RWPE2 (cell line): ENCODE measurements at regions not wholly inside any gene's neighbourhood (a gene's known extent, or its start where the extent isn't known, plus 50 kb on each side); places are given as distances from the start of the nearest gene placed in this dataset.

Experiments used
- ATAC-seq: fragments of 200-7000 bp; cut with Tn5 transposase; 3 replicates; pipeline ENCODE4 v1.9.1; 2021; ENCODE audit warnings: low read depth
- DNase-seq: peaks from one replicate; pipeline ENCODE4 v3.0.0-alpha.2; 2020; ENCODE audit warnings: low spot score
- H3K27ac ChIP-seq: fragments of 450-650 bp; 2 replicates; pipeline ENCODE4 v1.5.1; 2017; ENCODE audit warnings: mild to moderate bottlenecking; ENCODE audit not compliant: poor library complexity, severe bottlenecking
- H3K27me3 ChIP-seq: fragments of 250-450 bp; sonication (Bioruptor Pico); 2 replicates; pipeline ENCODE4 v1.5.1; 2021; ENCODE audit warnings: mild to moderate bottlenecking, moderate library complexity; ENCODE audit not compliant: insufficient read depth, poor library complexity, severe bottlenecking
- H3K36me3 ChIP-seq: fragments of 250-450 bp; sonication (Bioruptor Pico); 2 replicates; pipeline ENCODE4 v1.5.1; 2020; ENCODE audit warnings: low read depth, mild to moderate bottlenecking, moderate library complexity
- H3K4me1 ChIP-seq: fragments of 250-450 bp; sonication (Bioruptor Pico); 2 replicates; pipeline ENCODE4 v1.5.1; 2021; ENCODE audit warnings: mild to moderate bottlenecking, moderate library complexity; ENCODE audit not compliant: insufficient read depth, poor library complexity, severe bottlenecking
- H3K4me3 ChIP-seq: fragments of 250-450 bp; sonication (Bioruptor Pico); 2 replicates; pipeline ENCODE4 v1.5.1; 2021; ENCODE audit warnings: mild to moderate bottlenecking, moderate library complexity; ENCODE audit not compliant: severe bottlenecking
- H3K9me3 ChIP-seq: fragments of 250-450 bp; sonication (Bioruptor Pico); 2 replicates; pipeline ENCODE4 v1.5.1; 2021; ENCODE audit warnings: mild to moderate bottlenecking, moderate library complexity; ENCODE audit not compliant: severe bottlenecking
- TF ChIP-seq, protein P1 (sequence below): fragments of 450-650 bp; IDR thresholded peaks from one replicate; pipeline ENCODE4 v1.5.1; 2017; ENCODE audit warnings: mild to moderate bottlenecking, moderate library complexity; ENCODE audit not compliant: poor library complexity, severe bottlenecking

DNA sequence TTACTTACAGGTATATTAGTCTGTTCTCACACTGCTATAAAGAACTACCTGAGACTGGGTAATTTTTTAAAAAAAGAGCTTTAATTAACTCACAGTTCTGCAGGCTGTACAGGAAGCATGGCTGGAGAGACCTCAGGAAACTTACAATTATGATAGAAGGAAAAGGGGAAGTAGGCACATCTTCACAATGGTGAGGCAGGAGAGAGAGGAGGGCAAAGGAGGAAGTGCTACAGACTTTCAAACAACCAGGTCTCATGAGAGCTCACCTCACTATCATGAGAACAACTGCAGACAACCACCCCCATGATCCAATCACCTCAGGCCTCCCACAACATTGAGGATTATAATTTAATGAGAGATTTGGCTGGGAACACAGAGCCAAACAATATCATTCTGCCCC, 511.7 kb downstream of the SLITRK6 start:
- Histone ChIP-seq H3K4me3 (no peak overlapping the region), H3K4me1 (no peaks in the 10 kb centered on the region), H3K9me3 (no peaks in the 10 kb centered on the region), H3K27ac (no peak overlapping the region), H3K27me3 (no peaks in the 10 kb centered on the region), H3K36me3 (no peaks in the 10 kb centered on the region)
- DNase-seq = no peak
- TF ChIP-seq, protein P1, sequence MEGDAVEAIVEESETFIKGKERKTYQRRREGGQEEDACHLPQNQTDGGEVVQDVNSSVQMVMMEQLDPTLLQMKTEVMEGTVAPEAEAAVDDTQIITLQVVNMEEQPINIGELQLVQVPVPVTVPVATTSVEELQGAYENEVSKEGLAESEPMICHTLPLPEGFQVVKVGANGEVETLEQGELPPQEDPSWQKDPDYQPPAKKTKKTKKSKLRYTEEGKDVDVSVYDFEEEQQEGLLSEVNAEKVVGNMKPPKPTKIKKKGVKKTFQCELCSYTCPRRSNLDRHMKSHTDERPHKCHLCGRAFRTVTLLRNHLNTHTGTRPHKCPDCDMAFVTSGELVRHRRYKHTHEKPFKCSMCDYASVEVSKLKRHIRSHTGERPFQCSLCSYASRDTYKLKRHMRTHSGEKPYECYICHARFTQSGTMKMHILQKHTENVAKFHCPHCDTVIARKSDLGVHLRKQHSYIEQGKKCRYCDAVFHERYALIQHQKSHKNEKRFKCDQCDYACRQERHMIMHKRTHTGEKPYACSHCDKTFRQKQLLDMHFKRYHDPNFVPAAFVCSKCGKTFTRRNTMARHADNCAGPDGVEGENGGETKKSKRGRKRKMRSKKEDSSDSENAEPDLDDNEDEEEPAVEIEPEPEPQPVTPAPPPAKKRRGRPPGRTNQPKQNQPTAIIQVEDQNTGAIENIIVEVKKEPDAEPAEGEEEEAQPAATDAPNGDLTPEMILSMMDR = no peak
- ATAC-seq = no peak

- H3K27ac ChIP-seq = no peak overlapping the region
- TF ChIP-seq, protein P1 = no peak
- no peaks in the 10 kb centered on the region for H3K4me1 ChIP-seq
- H3K9me3 ChIP-seq = no peaks in the 10 kb centered on the region
- no peak overlapping the region for H3K4me3 ChIP-seq
- DNase-seq (no peak), ATAC-seq (no peak)
- no peaks in the 10 kb centered on the region for H3K36me3 ChIP-seq
- H3K27me3 ChIP-seq = no peaks in the 10 kb centered on the region
These were observed 513.1 kb downstream of the SLITRK6 start for GRCh38 chr13:85286081-85286480.

- Histone ChIP-seq H3K27ac (no peak overlapping the region), H3K36me3 (no peaks in the 10 kb centered on the region), H3K4me3 (no peak overlapping the region), H3K27me3 (no peaks in the 10 kb centered on the region), H3K4me1 (no peaks in the 10 kb centered on the region), H3K9me3 (no peaks in the 10 kb centered on the region)
- TF ChIP-seq, protein P1 = no peak
- no peak for DNase-seq
- no peak for ATAC-seq
These were observed 514.9 kb downstream of the SLITRK6 start for GRCh38 chr13:85284349-85284748.

GRCh38 chr13:85283408-85283807, 515.8 kb downstream of the SLITRK6 start:
- no peak for DNase-seq
- no peak for ATAC-seq
- TF ChIP-seq, protein P1 = no peak
- Histone ChIP-seq H3K36me3 (no peaks in the 10 kb centered on the region), H3K9me3 (no peaks in the 10 kb centered on the region), H3K4me1 (no peaks in the 10 kb centered on the region), H3K27ac (no peak overlapping the region), H3K27me3 (no peaks in the 10 kb centered on the region), H3K4me3 (no peak overlapping the region)

DNA sequence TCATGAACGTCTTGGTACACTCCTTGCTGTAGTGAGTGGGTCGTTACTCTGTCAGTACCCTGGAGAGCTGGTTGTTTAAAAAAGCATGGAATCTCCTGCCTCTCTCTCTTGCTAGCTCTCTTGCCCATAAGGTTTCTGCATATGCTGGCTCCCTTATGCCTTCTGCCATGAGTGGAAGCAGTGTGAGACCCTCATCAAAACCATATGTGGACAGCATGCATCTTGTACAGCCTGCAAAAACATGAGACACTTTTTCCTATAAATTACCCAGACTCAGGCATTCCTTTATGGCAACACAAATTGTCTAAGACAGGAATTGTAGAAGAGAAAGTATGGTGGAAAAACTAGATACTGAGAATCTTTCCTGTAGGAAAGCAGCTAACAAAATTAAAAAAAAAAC, 516.3 kb downstream of the SLITRK6 start:
- no peak for ATAC-seq
- H3K27ac ChIP-seq = no peak overlapping the region
- H3K36me3 ChIP-seq = no peaks in the 10 kb centered on the region
- no peaks in the 10 kb centered on the region for H3K27me3 ChIP-seq
- no peak for DNase-seq
- TF ChIP-seq, protein P1 = no peak
- H3K4me1 ChIP-seq = peaks cover 3% of the 10 kb centered on the region
- no peaks in the 10 kb centered on the region for H3K9me3 ChIP-seq
- H3K4me3 ChIP-seq = no peak overlapping the region
